Peyer's patch (tissue), 4 donors: ENCODE measurements at regions not wholly inside any gene's neighbourhood (a gene's known extent, or its start where the extent isn't known, plus 50 kb on each side); places are given as distances from the start of the nearest gene placed in this dataset.

Source experiments
- POLR2A ChIP-seq, 2 donors: fragments of 450-650 bp; IDR thresholded peaks; one replicate each; pipeline ENCODE4 v1.5.1; 2017; ENCODE audit warnings: antibody characterized with exemption in 2 of 2, mild to moderate bottlenecking in 2 of 2, moderate library complexity in 2 of 2
- TF ChIP-seq, protein P1 (sequence below), 6 experiments: fragments of 450-650 bp in 4 of 6; fragments of 200-600 bp in 2 of 6; sonication (generic) in 1 of 6; IDR thresholded peaks; one replicate each; pipeline ENCODE4 v1.5.1; 2017 to 2019; ENCODE audit warnings: antibody characterized with exemption in 6 of 6, mild to moderate bottlenecking in 3 of 6, moderate library complexity in 1 of 6

DNA sequence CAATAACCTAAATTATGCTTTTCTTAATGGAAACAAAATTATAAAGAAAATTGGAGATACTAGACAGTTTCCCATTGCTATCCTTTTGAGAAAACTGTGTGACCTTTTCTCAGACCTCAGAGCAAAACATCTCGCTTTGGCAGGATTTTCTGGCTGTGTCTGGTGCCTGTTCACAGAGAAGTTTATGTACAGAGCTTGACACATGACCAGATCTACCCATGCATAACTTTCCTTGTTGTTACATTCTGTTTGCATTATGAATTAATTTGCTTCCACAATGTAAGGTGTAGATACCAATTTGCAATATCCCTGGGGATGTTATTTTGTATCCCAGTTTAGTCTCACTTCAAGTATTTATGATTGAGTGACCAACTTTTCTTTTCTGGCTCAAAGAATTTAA lies 565.0 kb downstream of the XPNPEP1 start:
- TF ChIP-seq, protein P1, sequence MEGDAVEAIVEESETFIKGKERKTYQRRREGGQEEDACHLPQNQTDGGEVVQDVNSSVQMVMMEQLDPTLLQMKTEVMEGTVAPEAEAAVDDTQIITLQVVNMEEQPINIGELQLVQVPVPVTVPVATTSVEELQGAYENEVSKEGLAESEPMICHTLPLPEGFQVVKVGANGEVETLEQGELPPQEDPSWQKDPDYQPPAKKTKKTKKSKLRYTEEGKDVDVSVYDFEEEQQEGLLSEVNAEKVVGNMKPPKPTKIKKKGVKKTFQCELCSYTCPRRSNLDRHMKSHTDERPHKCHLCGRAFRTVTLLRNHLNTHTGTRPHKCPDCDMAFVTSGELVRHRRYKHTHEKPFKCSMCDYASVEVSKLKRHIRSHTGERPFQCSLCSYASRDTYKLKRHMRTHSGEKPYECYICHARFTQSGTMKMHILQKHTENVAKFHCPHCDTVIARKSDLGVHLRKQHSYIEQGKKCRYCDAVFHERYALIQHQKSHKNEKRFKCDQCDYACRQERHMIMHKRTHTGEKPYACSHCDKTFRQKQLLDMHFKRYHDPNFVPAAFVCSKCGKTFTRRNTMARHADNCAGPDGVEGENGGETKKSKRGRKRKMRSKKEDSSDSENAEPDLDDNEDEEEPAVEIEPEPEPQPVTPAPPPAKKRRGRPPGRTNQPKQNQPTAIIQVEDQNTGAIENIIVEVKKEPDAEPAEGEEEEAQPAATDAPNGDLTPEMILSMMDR (IDR thresholded peaks at IDR 0.05), result no peak
- TF ChIP-seq POLR2A (IDR thresholded peaks at IDR 0.05), result no peak
